SK-N-SH (cell line): ENCODE measurements at regions not wholly inside any gene's neighbourhood (a gene's known extent, or its start where the extent isn't known, plus 50 kb on each side); places are given as distances from the start of the nearest gene placed in this dataset.

Experiments used
- CTCF ChIA-PET: fragments of 300-600, 350-600 bp; formaldehyde crosslinking; extraction: SDS; loops from one replicate; lab custom pipeline; 2021; lab: Yijun Ruan, JAX
- POLR2A ChIA-PET: fragments of 350-600 bp; sonication (Branson Sonifier 250); formaldehyde crosslinking; extraction: SDS; loops from one replicate; lab custom pipeline; 2020; ENCODE audit warnings: antibody characterized with exemption, inconsistent platforms; lab: Yijun Ruan, JAX
- DNase-seq: peaks from one replicate; pipeline ENCODE4 v3.0.0; 2012
- H2AFZ ChIP-seq: fragments of 200-600 bp; sonication (generic); 2 replicates; pipeline ENCODE4 v1.8.1; 2016; ENCODE audit warnings: antibody characterized with exemption, mild to moderate bottlenecking, low read depth
- H3F3A ChIP-seq: fragments of 200-600 bp; sonication (generic); replicated peaks from 2 replicates; pipeline ENCODE3; 2016; ENCODE audit warnings: antibody characterized with exemption, mild to moderate bottlenecking; ENCODE audit not compliant: insufficient read depth
- H3K27ac ChIP-seq, 2 experiments: fragments of 200-500 bp in 1 of 2; fragments of 200-600 bp in 1 of 2; sonication (Bioruptor generic) in 1 of 2; sonication (generic), shearing (Covaris generic) in 1 of 2; 2 replicates each; pipeline versions ENCODE4 v1.5.1 to v1.6.1; 2014 to 2016; ENCODE audit warnings: low read depth in 2 of 2, inconsistent platforms in 1 of 2, low read length in 1 of 2, mild to moderate bottlenecking in 1 of 2, mixed read lengths in 1 of 2
- H3K27me3 ChIP-seq: fragments of 200-600 bp; sonication (generic), shearing (Covaris generic); 2 replicates; pipeline ENCODE4 v1.6.1; 2016; ENCODE audit warnings: mixed run types; ENCODE audit not compliant: insufficient read depth
- H3K36me3 ChIP-seq, 2 experiments: fragments of 200-500 bp in 1 of 2; fragments of 200-600 bp in 1 of 2; sonication (Bioruptor generic) in 1 of 2; sonication (generic) in 1 of 2; replicated peaks in 1 of 2; 2 replicates each; pipeline versions ENCODE3 to v1.5.1; 2014 to 2016; ENCODE audit warnings: low read length in 1 of 2, mild to moderate bottlenecking in 1 of 2; ENCODE audit not compliant: insufficient read depth in 2 of 2, control insufficient read depth in 1 of 2
- H3K4me1 ChIP-seq, 2 experiments: fragments of 200-500 bp in 1 of 2; fragments of 200-600 bp in 1 of 2; sonication (Bioruptor generic) in 1 of 2; sonication (generic), shearing (Covaris generic) in 1 of 2; 2 replicates each; pipeline versions ENCODE4 v1.5.1 to v1.6.1; 2014 to 2016; ENCODE audit warnings: low read depth in 1 of 2, low read length in 1 of 2, mixed run types in 1 of 2; ENCODE audit not compliant: insufficient read depth in 2 of 2, control insufficient read depth in 1 of 2
- H3K4me2 ChIP-seq: fragments of 200-600 bp; sonication (generic), shearing (Covaris generic); 2 replicates; pipeline ENCODE4 v1.6.1; 2017; ENCODE audit warnings: mixed run types
- H3K4me3 ChIP-seq, 2 experiments: fragments of 200-500 bp in 1 of 2; fragments of 200-600 bp in 1 of 2; sonication (Bioruptor generic) in 1 of 2; sonication (generic), shearing (Covaris generic) in 1 of 2; 2 replicates each; pipeline versions ENCODE4 v1.5.1 to v1.8.1; 2014 to 2016; ENCODE audit warnings: low read depth in 2 of 2, inconsistent platforms in 1 of 2, low read length in 1 of 2, mild to moderate bottlenecking in 1 of 2, mixed read lengths in 1 of 2, moderate library complexity in 1 of 2
- H3K79me2 ChIP-seq: fragments of 200-600 bp; sonication (generic); 2 replicates; pipeline ENCODE4 v1.8.1; 2017; ENCODE audit warnings: mild to moderate bottlenecking; ENCODE audit not compliant: insufficient read depth
- H3K9ac ChIP-seq: fragments of 200-600 bp; sonication (generic); 2 replicates; pipeline ENCODE4 v1.6.1; 2017; ENCODE audit warnings: mixed run types
- H3K9me2 ChIP-seq: fragments of 200-600 bp; sonication (generic); 2 replicates; pipeline ENCODE4 v1.6.1; 2017; ENCODE audit warnings: mixed run types
- H3K9me3 ChIP-seq: fragments of 200-600 bp; sonication (generic); 2 replicates; pipeline ENCODE4 v1.6.1; 2017; ENCODE audit warnings: mixed run types, mild to moderate bottlenecking, moderate library complexity
- H4K20me1 ChIP-seq: fragments of 200-600 bp; sonication (generic); 2 replicates; pipeline ENCODE4 v1.6.1; 2017; ENCODE audit warnings: mild to moderate bottlenecking, mixed run types; ENCODE audit not compliant: insufficient read depth
- CTCF ChIP-seq: fragments of 200-600 bp; sonication (generic); IDR thresholded peaks from 2 replicates; pipeline ENCODE4 v1.6.1; 2017; ENCODE audit warnings: antibody characterized with exemption, mild to moderate bottlenecking, moderate library complexity
- ELF1 ChIP-seq: IDR thresholded peaks from 2 replicates; pipeline ENCODE4 v1.4.0; 2012
- EZH2phosphoT487 ChIP-seq: fragments of 200-600 bp; sonication (generic); IDR thresholded peaks from 2 replicates; pipeline ENCODE4 v1.6.1; 2017; ENCODE audit warnings: low read depth, mixed run types, mild to moderate bottlenecking, antibody characterized with exemption, moderate library complexity, borderline replicate concordance
- MXI1 ChIP-seq: IDR thresholded peaks from 2 replicates; pipeline ENCODE4 v1.6.1; 2012; ENCODE audit warnings: mild to moderate bottlenecking, low read depth, low read length, improper control_type of control experiment
- REST ChIP-seq: IDR thresholded peaks from 2 replicates; pipeline ENCODE4 v1.6.1; 2012; ENCODE audit warnings: mild to moderate bottlenecking, low read depth, low read length, moderate library complexity
- SMC3 ChIP-seq: IDR thresholded peaks from 2 replicates; pipeline ENCODE4 v1.6.1; 2012; ENCODE audit warnings: low read depth, low read length, improper control_type of control experiment
- TAF1 ChIP-seq: IDR thresholded peaks from 2 replicates; pipeline ENCODE4 v1.6.1; 2012; ENCODE audit warnings: low read depth, mild to moderate bottlenecking, low read length, moderate library complexity, borderline replicate concordance
- TCF12 ChIP-seq: IDR thresholded peaks from 2 replicates; pipeline ENCODE4 v1.4.0; 2012
- TEAD4 ChIP-seq: IDR thresholded peaks from 2 replicates; pipeline ENCODE4 v1.4.0; 2012; ENCODE audit warnings: mild to moderate bottlenecking, borderline replicate concordance; ENCODE audit not compliant: insufficient read depth
- WGBS: methylation state at CpG from one replicate; pipeline ENCODE4 v1.1.6; 2017; ENCODE audit warnings: low lambda C conversion rate; 5-methylcytosine and 5-hydroxymethylcytosine counted together
- TF ChIP-seq, protein P1 (sequence below): IDR thresholded peaks from 2 replicates; pipeline ENCODE4 v1.4.0; 2012; ENCODE audit warnings: low read depth, borderline replicate concordance
- TF ChIP-seq, protein P2 (sequence below): IDR thresholded peaks from 2 replicates; pipeline ENCODE4 v1.4.0; 2012; ENCODE audit warnings: low read depth, borderline replicate concordance

GRCh38 chr9:81112627-81113452 lies 576.5 kb downstream of the TLE1 start:
- Histone ChIP-seq H3F3A (no peaks in the 10 kb centered on the region), H3K36me3 (no peaks in the 10 kb centered on the region), H2AFZ (no peak overlapping the region), H3K9ac (no peak overlapping the region), H3K79me2 (no peaks in the 10 kb centered on the region), H3K4me1 (no peaks in the 10 kb centered on the region), H3K27ac (no peak overlapping the region), H3K4me3 (no peak overlapping the region), H3K9me2 (no peaks in the 10 kb centered on the region), H3K27me3 (no peaks in the 10 kb centered on the region), H3K9me3 (no peaks in the 10 kb centered on the region), H3K4me2 (no peak overlapping the region), H4K20me1 (no peaks in the 10 kb centered on the region)
- TF ChIP-seq EZH2phosphoT487 (no peak), MXI1 (no peak), SMC3 (no peak), REST (no peak), TAF1 (no peak), CTCF (no peak), TCF12 (no peak), ELF1 (no peak), TEAD4 (no peak)
- TF ChIP-seq, protein P1, sequence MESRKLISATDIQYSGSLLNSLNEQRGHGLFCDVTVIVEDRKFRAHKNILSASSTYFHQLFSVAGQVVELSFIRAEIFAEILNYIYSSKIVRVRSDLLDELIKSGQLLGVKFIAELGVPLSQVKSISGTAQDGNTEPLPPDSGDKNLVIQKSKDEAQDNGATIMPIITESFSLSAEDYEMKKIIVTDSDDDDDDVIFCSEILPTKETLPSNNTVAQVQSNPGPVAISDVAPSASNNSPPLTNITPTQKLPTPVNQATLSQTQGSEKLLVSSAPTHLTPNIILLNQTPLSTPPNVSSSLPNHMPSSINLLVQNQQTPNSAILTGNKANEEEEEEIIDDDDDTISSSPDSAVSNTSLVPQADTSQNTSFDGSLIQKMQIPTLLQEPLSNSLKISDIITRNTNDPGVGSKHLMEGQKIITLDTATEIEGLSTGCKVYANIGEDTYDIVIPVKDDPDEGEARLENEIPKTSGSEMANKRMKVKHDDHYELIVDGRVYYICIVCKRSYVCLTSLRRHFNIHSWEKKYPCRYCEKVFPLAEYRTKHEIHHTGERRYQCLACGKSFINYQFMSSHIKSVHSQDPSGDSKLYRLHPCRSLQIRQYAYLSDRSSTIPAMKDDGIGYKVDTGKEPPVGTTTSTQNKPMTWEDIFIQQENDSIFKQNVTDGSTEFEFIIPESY = no peak
- TF ChIP-seq, protein P2, sequence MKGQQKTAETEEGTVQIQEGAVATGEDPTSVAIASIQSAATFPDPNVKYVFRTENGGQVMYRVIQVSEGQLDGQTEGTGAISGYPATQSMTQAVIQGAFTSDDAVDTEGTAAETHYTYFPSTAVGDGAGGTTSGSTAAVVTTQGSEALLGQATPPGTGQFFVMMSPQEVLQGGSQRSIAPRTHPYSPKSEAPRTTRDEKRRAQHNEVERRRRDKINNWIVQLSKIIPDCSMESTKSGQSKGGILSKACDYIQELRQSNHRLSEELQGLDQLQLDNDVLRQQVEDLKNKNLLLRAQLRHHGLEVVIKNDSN = no peak
- ChIA-PET POLR2A (no interaction called here), CTCF (interaction anchor here (1.2 to 3.1 kb wide), 3 partner anchors 9 to 41 kb away, joined by 3 to 12 read pairs (median 3); no protein-coding TSS in a partner anchor)
- 50% methylated on average over 7 of the region's 7 CpGs for WGBS
- no peak for DNase-seq
